Gastroesophageal sphincter (tissue), 3 donors: ENCODE measurements at regions not wholly inside any gene's neighbourhood (a gene's known extent, or its start where the extent isn't known, plus 50 kb on each side); places are given as distances from the start of the nearest gene placed in this dataset.

Experiments
- CTCF ChIP-seq, 4 experiments: fragments of 200-600 bp in 2 of 4; fragments of 450-650 bp in 2 of 4; sonication (generic) in 1 of 4; IDR thresholded peaks; one replicate each; pipeline ENCODE4 v1.5.1; 2017 to 2019; ENCODE audit warnings: antibody characterized with exemption in 4 of 4, mild to moderate bottlenecking in 2 of 4, moderate library complexity in 2 of 4
- EP300 ChIP-seq: sonication (generic); formaldehyde crosslinking; IDR thresholded peaks from one replicate; pipeline ENCODE4 v1.6.1; 2017; ENCODE audit warnings: antibody characterized with exemption, mild to moderate bottlenecking
- POLR2A ChIP-seq, 2 donors: fragments of 450-650 bp; IDR thresholded peaks; one replicate each; pipeline ENCODE4 v1.6.1; 2017; ENCODE audit warnings: antibody characterized with exemption in 2 of 2, mild to moderate bottlenecking in 2 of 2, moderate library complexity in 1 of 2

GRCh38 chr18:76707534-76707933, 114.8 kb upstream of the ZNF236 start:
- TF ChIP-seq CTCF (IDR thresholded peaks at IDR 0.05) (no peak), EP300 (no peak), POLR2A (IDR thresholded peaks at IDR 0.05) (no peak)
